Omental fat pad (tissue), 3 donors: ENCODE measurements at regions not wholly inside any gene's neighbourhood (a gene's known extent, or its start where the extent isn't known, plus 50 kb on each side); places are given as distances from the start of the nearest gene placed in this dataset.

Source experiments
- ATAC-seq: fragments of 150-250 bp; one replicate; pipeline ENCODE4 v1.9.1; 2016; ENCODE audit warnings: mild to moderate bottlenecking, moderate library complexity; ENCODE audit not compliant: low FRiP score
- DNase-seq: peaks from one replicate; pipeline ENCODE4 v3.0.0-alpha.2; 2019; ENCODE audit warnings: low spot score
- CTCF ChIP-seq, 3 donors: fragments of 450-650 bp; IDR thresholded peaks; one replicate each; pipeline ENCODE4 v1.5.1; 2016 to 2017; ENCODE audit warnings: antibody characterized with exemption in 3 of 3, mild to moderate bottlenecking in 3 of 3, moderate library complexity in 2 of 3

GRCh38 chr2:120468136-120468535, 122.2 kb downstream of the INHBB start:
- TF ChIP-seq CTCF (IDR thresholded peaks at IDR 0.05), result no peak
- DNase-seq (no peak), ATAC-seq (no peak)

- no peak for TF ChIP-seq CTCF (IDR thresholded peaks at IDR 0.05)
- no peak for ATAC-seq
- no peak for DNase-seq
Measured at GRCh38 chr2:120469426-120469825, 123.5 kb downstream of the INHBB start.

- TF ChIP-seq CTCF (IDR thresholded peaks at IDR 0.05), result no peak
- DNase-seq (peak; percentile 47), ATAC-seq (peak; percentile 89)
Measured at GRCh38 chr2:120470041-120470965, 124.4 kb downstream of the INHBB start.

GRCh38 chr2:120471166-120471565, 125.2 kb downstream of the INHBB start:
- DNase-seq (no peak), ATAC-seq (no peak)
- no peak for TF ChIP-seq CTCF (IDR thresholded peaks at IDR 0.05)

- DNase-seq (no peak), ATAC-seq (no peak)
- TF ChIP-seq CTCF (IDR thresholded peaks at IDR 0.05), result no peak
Measured at GRCh38 chr2:120472031-120472430, 126.1 kb downstream of the INHBB start.

GRCh38 chr2:120472891-120473309, 127.0 kb downstream of the INHBB start:
- DNase-seq (no peak), ATAC-seq (no peak)
- no peak for TF ChIP-seq CTCF (IDR thresholded peaks at IDR 0.05)
